HG03520 (cell line): ENCODE measurements at regions not wholly inside any gene's neighbourhood (a gene's known extent, or its start where the extent isn't known, plus 50 kb on each side); places are given as distances from the start of the nearest gene placed in this dataset.

Experiments used
- ATAC-seq: cut with Tn5 transposase; IDR thresholded peaks from one replicate; pipeline ENCODE4 v1.9.1; 2021; ENCODE audit warnings: mild to moderate bottlenecking, moderate library complexity; ENCODE audit not compliant: unreplicated experiment

- no peak for ATAC-seq
Observed at GRCh38 chr14:97458661-97459579, 661.7 kb downstream of the VRK1 start.

- ATAC-seq, result no peak
Observed at GRCh38 chr14:97462081-97462480, 664.9 kb downstream of the VRK1 start.

GRCh38 chr14:97468220-97468619 is 671.0 kb downstream of the VRK1 start:
- ATAC-seq, result no peak

GRCh38 chr14:97477353-97477752 is 680.2 kb downstream of the VRK1 start:
- ATAC-seq, result no peak

GRCh38 chr14:97485201-97485600 is 688.0 kb downstream of the VRK1 start:
- ATAC-seq, result no peak

- ATAC-seq, result no peak
Observed at GRCh38 chr14:97486601-97487120, 689.5 kb downstream of the VRK1 start.

GRCh38 chr14:97489750-97490149 is 692.6 kb downstream of the VRK1 start:
- no peak for ATAC-seq

- ATAC-seq, result no peak
Observed at GRCh38 chr14:97490521-97491070, 693.4 kb downstream of the VRK1 start.

GRCh38 chr14:97491697-97492096 is 694.5 kb downstream of the VRK1 start:
- no peak for ATAC-seq

GRCh38 chr14:97499790-97500481 is 702.8 kb downstream of the VRK1 start:
- ATAC-seq, result no peak

- ATAC-seq, result no peak
Observed at GRCh38 chr14:97506626-97507025, 709.4 kb downstream of the VRK1 start.

GRCh38 chr14:97513891-97514290 is 716.7 kb downstream of the VRK1 start:
- ATAC-seq, result no peak

GRCh38 chr14:97517566-97518234 is 720.5 kb downstream of the VRK1 start:
- ATAC-seq, result no peak

GRCh38 chr14:97523936-97524335 is 726.8 kb downstream of the VRK1 start:
- ATAC-seq, result no peak

- ATAC-seq, result no peak
Observed at GRCh38 chr14:97524589-97525319, 727.6 kb downstream of the VRK1 start.

GRCh38 chr14:97527993-97528392 is 730.8 kb downstream of the VRK1 start:
- ATAC-seq, result no peak

GRCh38 chr14:97532052-97532451 is 734.9 kb downstream of the VRK1 start:
- no peak for ATAC-seq

- ATAC-seq, result no peak
Observed at GRCh38 chr14:97536421-97536820, 739.2 kb downstream of the VRK1 start.

GRCh38 chr14:97538749-97539410 is 741.7 kb downstream of the VRK1 start:
- ATAC-seq, result no peak

- no peak for ATAC-seq
Observed at GRCh38 chr14:97539411-97539795, 742.2 kb downstream of the VRK1 start.
